HEK293 (cell line): ENCODE measurements at regions not wholly inside any gene's neighbourhood (a gene's known extent, or its start where the extent isn't known, plus 50 kb on each side); places are given as distances from the start of the nearest gene placed in this dataset.
"Not testable (repeated sequence)": the region's sequence is repeated elsewhere in the genome, so short reads cannot be mapped to it uniquely, and the experiment has no call there.

Experiments used
- CTCF ChIA-PET: fragments of 350-600 bp; formaldehyde crosslinking; extraction: SDS; loops from one replicate; lab custom pipeline; 2021; ENCODE audit warnings: antibody characterized with exemption; lab: Yijun Ruan, JAX
- POLR2A ChIA-PET: fragments of 300-600 bp; formaldehyde crosslinking; extraction: SDS; loops from one replicate; lab custom pipeline; 2020; ENCODE audit warnings: antibody characterized with exemption, inconsistent platforms; lab: Yijun Ruan, JAX
- H3K27ac ChIP-seq: fragments of 200-500 bp; sonication (Bioruptor generic); 2 replicates; pipeline ENCODE4 v1.5.1; 2014; ENCODE audit warnings: low read depth, low read length, control low read depth, inconsistent platforms; ENCODE audit errors: extremely low read depth
- H3K36me3 ChIP-seq, 2 experiments: fragments of 200-500 bp in 1 of 2; sonication (Bioruptor generic) in 1 of 2; 1 replicate in 1 of 2; 2 replicates in 1 of 2; pipeline ENCODE4 v1.5.1; 2014 to 2017; ENCODE audit warnings: inconsistent platforms in 2 of 2, low read length in 2 of 2; ENCODE audit not compliant: control insufficient read depth in 2 of 2, insufficient read depth in 1 of 2
- H3K4me1 ChIP-seq: fragments of 200-500 bp; sonication (Bioruptor generic); 2 replicates; pipeline ENCODE4 v1.5.1; 2014; ENCODE audit warnings: mild to moderate bottlenecking, low read length, inconsistent platforms; ENCODE audit not compliant: control insufficient read depth, insufficient read depth
- H3K4me3 ChIP-seq: 2 replicates; pipeline ENCODE4 v1.5.1; 2011; ENCODE audit warnings: low read depth, mild to moderate bottlenecking, control low read depth, low read length, moderate library complexity
- H3K9me3 ChIP-seq: fragments of 200-500 bp; sonication (Bioruptor generic); 2 replicates; pipeline ENCODE4 v1.5.1; 2014; ENCODE audit warnings: low read depth, low read length, inconsistent platforms; ENCODE audit not compliant: control insufficient read depth, insufficient read depth
- CTCF ChIP-seq: fragments of 450-650 bp; formaldehyde crosslinking; IDR thresholded peaks from 2 replicates; pipeline ENCODE4 v1.5.1; 2016; ENCODE audit warnings: missing biosample characterization, missing genetic modification characterization
- KLF1 ChIP-seq: fragments of 450-650 bp; formaldehyde crosslinking; IDR thresholded peaks from 2 replicates; pipeline ENCODE4 v1.5.1; 2016; ENCODE audit warnings: missing biosample characterization, missing genetic modification characterization
- MZF1 ChIP-seq: fragments of 450-650 bp; formaldehyde crosslinking; IDR thresholded peaks from 2 replicates; pipeline ENCODE4 v1.5.1; 2017; ENCODE audit warnings: missing biosample characterization, missing genetic modification characterization, borderline replicate concordance
- PRDM10 ChIP-seq: fragments of 450-650 bp; formaldehyde crosslinking; IDR thresholded peaks from 2 replicates; pipeline ENCODE4 v1.5.1; 2016; ENCODE audit warnings: missing biosample characterization, missing genetic modification characterization
- ZBTB1 ChIP-seq: fragments of 450-650 bp; formaldehyde crosslinking; IDR thresholded peaks from 2 replicates; pipeline ENCODE4 v1.5.1; 2016; ENCODE audit warnings: missing biosample characterization, missing genetic modification characterization
- ZNF112 ChIP-seq: fragments of 450-650 bp; formaldehyde crosslinking; IDR thresholded peaks from 2 replicates; pipeline ENCODE4 v1.5.0; 2017; ENCODE audit warnings: missing biosample characterization, missing genetic modification characterization
- ZNF169 ChIP-seq: fragments of 450-650 bp; formaldehyde crosslinking; IDR thresholded peaks from 2 replicates; pipeline ENCODE4 v1.5.1; 2016; ENCODE audit warnings: missing biosample characterization, missing genetic modification characterization
- ZNF175 ChIP-seq: fragments of 450-650 bp; formaldehyde crosslinking; IDR thresholded peaks from 2 replicates; pipeline ENCODE4 v1.5.1; 2016; ENCODE audit warnings: missing biosample characterization, missing genetic modification characterization
- ZNF2 ChIP-seq: fragments of 450-650 bp; formaldehyde crosslinking; IDR thresholded peaks from 2 replicates; pipeline ENCODE4 v1.5.1; 2016; ENCODE audit warnings: missing biosample characterization, missing genetic modification characterization
- ZNF354C ChIP-seq: fragments of 450-650 bp; formaldehyde crosslinking; IDR thresholded peaks from 2 replicates; pipeline ENCODE4 v1.5.1; 2016; ENCODE audit warnings: missing biosample characterization, missing genetic modification characterization, low read depth, borderline replicate concordance
- ZNF514 ChIP-seq: fragments of 450-650 bp; formaldehyde crosslinking; IDR thresholded peaks from 2 replicates; pipeline ENCODE4 v1.5.1; 2016; ENCODE audit warnings: missing biosample characterization, missing genetic modification characterization
- ZNF571 ChIP-seq: fragments of 450-650 bp; formaldehyde crosslinking; IDR thresholded peaks from 2 replicates; pipeline ENCODE4 v1.5.0; 2017; ENCODE audit warnings: missing biosample characterization, missing genetic modification characterization
- ZNF600 ChIP-seq: fragments of 450-650 bp; formaldehyde crosslinking; IDR thresholded peaks from 2 replicates; pipeline ENCODE4 v1.5.1; 2016; ENCODE audit warnings: missing biosample characterization, missing genetic modification characterization
- ZNF639 ChIP-seq: fragments of 450-650 bp; formaldehyde crosslinking; IDR thresholded peaks from 2 replicates; pipeline ENCODE4 v1.5.1; 2016; ENCODE audit warnings: missing biosample characterization, missing genetic modification characterization
- ZNF660 ChIP-seq: fragments of 450-650 bp; IDR thresholded peaks from 2 replicates; pipeline ENCODE4 v1.5.1; 2018; ENCODE audit warnings: missing biosample characterization, mild to moderate bottlenecking, missing genetic modification characterization
- ZSCAN23 ChIP-seq: fragments of 450-650 bp; formaldehyde crosslinking; IDR thresholded peaks from 2 replicates; pipeline ENCODE4 v1.5.1; 2016; ENCODE audit warnings: missing biosample characterization, missing genetic modification characterization

- H3K36me3 ChIP-seq = no peaks in the 10 kb centered on the region
- no peak overlapping the region for H3K27ac ChIP-seq
- no peak overlapping the region for H3K4me3 ChIP-seq
- no peaks in the 10 kb centered on the region for H3K9me3 ChIP-seq
- H3K4me1 ChIP-seq = no peaks in the 10 kb centered on the region
- TF ChIP-seq ZNF660 (tag by site-specific recombination) (no peak), ZNF571 (no peak)
- TF ChIP-seq, all 188 proteins: peak for 0
- POLR2A ChIA-PET = no interaction called here
- CTCF ChIA-PET = no interaction called here
Observed at GRCh38 chr20:47960769-47961541, 175.7 kb upstream of the SULF2 start.

- POLR2A ChIA-PET = no interaction called here
Observed at GRCh38 chr20:47960277-47960676, 175.0 kb upstream of the SULF2 start.

GRCh38 chr20:47957989-47958801 lies 172.9 kb upstream of the SULF2 start:
- H3K9me3 ChIP-seq, H3K4me3 ChIP-seq, H3K36me3 ChIP-seq, H3K27ac ChIP-seq, POLR2A ChIA-PET, H3K4me1 ChIP-seq: not testable (repeated sequence)
- CTCF ChIA-PET = interaction anchor here (0.6 to 1.6 kb wide), 2 partner anchors 12 to 663 kb away, joined by 4 to 6 read pairs; no protein-coding TSS in a partner anchor

More at GRCh38 chr20:47960277-47960676, 175.0 kb upstream of the SULF2 start:
- Histone ChIP-seq H3K4me3 (no peak overlapping the region), H3K9me3 (no peaks in the 10 kb centered on the region)
- TF ChIP-seq ZBTB1 (tag by site-specific recombination) (no peak), KLF1 (tag by site-specific recombination) (no peak), ZSCAN23 (no peak), PRDM10 (tag by site-specific recombination) (no peak), ZNF600 (tag by site-specific recombination) (no peak), ZNF2 (tag by site-specific recombination) (no peak), ZNF112 (no peak), ZNF175 (tag by site-specific recombination) (no peak), ZNF354C (tag by site-specific recombination) (no peak), ZNF169 (no peak), MZF1 (tag by site-specific recombination) (no peak), CTCF (tag by site-specific recombination) (no peak), ZNF639 (no peak), ZNF514 (tag by site-specific recombination) (no peak)
- TF ChIP-seq, all 188 proteins: peak for 0
- no peaks in the 10 kb centered on the region for H3K36me3 ChIP-seq
- CTCF ChIA-PET = interaction anchor here (1.6 kb wide), 1 partner anchor 661 kb away, joined by 6 read pairs; no protein-coding TSS in a partner anchor
- no peak overlapping the region for H3K27ac ChIP-seq
- H3K4me1 ChIP-seq = no peaks in the 10 kb centered on the region
